ENCODE measurements at regions not wholly inside any gene's neighbourhood (a gene's known extent, or its start where the extent isn't known, plus 50 kb on each side); places are given as distances from the start of the nearest gene placed in this dataset.

GRCh38 chr12:93047118-93047517 is 118.0 kb upstream of the EEA1 start:
- no peak for TF ChIP-seq POLR2A (IDR thresholded peaks at IDR 0.05)
- TF ChIP-seq, protein P1, sequence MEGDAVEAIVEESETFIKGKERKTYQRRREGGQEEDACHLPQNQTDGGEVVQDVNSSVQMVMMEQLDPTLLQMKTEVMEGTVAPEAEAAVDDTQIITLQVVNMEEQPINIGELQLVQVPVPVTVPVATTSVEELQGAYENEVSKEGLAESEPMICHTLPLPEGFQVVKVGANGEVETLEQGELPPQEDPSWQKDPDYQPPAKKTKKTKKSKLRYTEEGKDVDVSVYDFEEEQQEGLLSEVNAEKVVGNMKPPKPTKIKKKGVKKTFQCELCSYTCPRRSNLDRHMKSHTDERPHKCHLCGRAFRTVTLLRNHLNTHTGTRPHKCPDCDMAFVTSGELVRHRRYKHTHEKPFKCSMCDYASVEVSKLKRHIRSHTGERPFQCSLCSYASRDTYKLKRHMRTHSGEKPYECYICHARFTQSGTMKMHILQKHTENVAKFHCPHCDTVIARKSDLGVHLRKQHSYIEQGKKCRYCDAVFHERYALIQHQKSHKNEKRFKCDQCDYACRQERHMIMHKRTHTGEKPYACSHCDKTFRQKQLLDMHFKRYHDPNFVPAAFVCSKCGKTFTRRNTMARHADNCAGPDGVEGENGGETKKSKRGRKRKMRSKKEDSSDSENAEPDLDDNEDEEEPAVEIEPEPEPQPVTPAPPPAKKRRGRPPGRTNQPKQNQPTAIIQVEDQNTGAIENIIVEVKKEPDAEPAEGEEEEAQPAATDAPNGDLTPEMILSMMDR (IDR thresholded peaks at IDR 0.05), result no peak

All from breast epithelium (tissue), 3 donors.